Neural progenitor cell (in vitro differentiated cells): ENCODE measurements at regions not wholly inside any gene's neighbourhood (a gene's known extent, or its start where the extent isn't known, plus 50 kb on each side); places are given as distances from the start of the nearest gene placed in this dataset.

Experiments
- DNase-seq: peaks from one replicate; pipeline ENCODE4 v3.0.0-alpha.2; 2016; ENCODE audit warnings: low spot score
- H2AFZ ChIP-seq: fragments of 200-600 bp; sonication (generic); replicated peaks from 2 replicates; pipeline ENCODE4 v1.6.1; 2016; ENCODE audit warnings: antibody characterized with exemption
- H3F3A ChIP-seq: fragments of 200-600 bp; sonication (generic); 2 replicates; pipeline ENCODE4 v1.6.1; 2016; ENCODE audit warnings: antibody characterized with exemption, low read depth
- H3K27ac ChIP-seq: fragments of 200-600 bp; sonication (generic); 2 replicates; pipeline ENCODE4 v1.5.1; 2016; ENCODE audit warnings: mild to moderate bottlenecking
- H3K27me3 ChIP-seq: fragments of 200-600 bp; sonication (generic); 2 replicates; pipeline ENCODE4 v1.6.1; 2016; ENCODE audit warnings: mild to moderate bottlenecking, moderate library complexity
- H3K36me3 ChIP-seq: fragments of 200-600 bp; sonication (generic); 2 replicates; pipeline ENCODE4 v1.5.1; 2016
- H3K4me1 ChIP-seq: fragments of 200-600 bp; sonication (generic); 2 replicates; pipeline ENCODE4 v1.6.1; 2016; ENCODE audit warnings: mixed run types
- H3K4me2 ChIP-seq: fragments of 200-600 bp; sonication (generic); 2 replicates; pipeline ENCODE4 v1.6.1; 2016
- H3K4me3 ChIP-seq: fragments of 200-600 bp; sonication (generic); 2 replicates; pipeline ENCODE4 v1.5.1; 2016
- H3K79me2 ChIP-seq: fragments of 200-600 bp; sonication (generic); 2 replicates; pipeline ENCODE4 v1.6.1; 2016; ENCODE audit warnings: low read depth
- H3K9ac ChIP-seq: fragments of 200-600 bp; sonication (generic); 2 replicates; pipeline ENCODE4 v1.6.1; 2016
- H3K9me3 ChIP-seq: fragments of 200-600 bp; sonication (generic); 2 replicates; pipeline ENCODE4 v1.5.1; 2016; ENCODE audit warnings: low read depth
- H4K20me1 ChIP-seq: fragments of 200-600 bp; sonication (generic); 2 replicates; pipeline ENCODE4 v1.6.1; 2016; ENCODE audit warnings: low read depth
- H3K27ac Mint-ChIP-seq: 3 replicates; pipeline ENCODE4 v1.8.0; 2021; ENCODE audit warnings: mixed read lengths
- H3K27me3 Mint-ChIP-seq: 2 replicates; pipeline ENCODE4 v1.8.0; 2022; ENCODE audit warnings: low read depth, mild to moderate bottlenecking, inconsistent platforms, moderate library complexity, mixed read lengths; ENCODE audit not compliant: insufficient read depth
- H3K36me3 Mint-ChIP-seq: 3 replicates; pipeline ENCODE4 v1.8.0; 2021; ENCODE audit warnings: mixed read lengths
- H3K4me1 Mint-ChIP-seq: 3 replicates; pipeline ENCODE4 v1.8.0; 2021; ENCODE audit warnings: mixed read lengths
- H3K4me3 Mint-ChIP-seq: 3 replicates; pipeline ENCODE4 v1.8.0; 2021; ENCODE audit warnings: mild to moderate bottlenecking, moderate library complexity, mixed read lengths
- H3K9me3 Mint-ChIP-seq: 3 replicates; pipeline ENCODE4 v1.8.0; 2020; ENCODE audit warnings: mixed read lengths
- EZH2 ChIP-seq: fragments of 200-600 bp; sonication (generic); IDR thresholded peaks from 2 replicates; pipeline ENCODE4 v1.6.1; 2017; ENCODE audit warnings: antibody characterized with exemption, mild to moderate bottlenecking, moderate library complexity
- EZH2phosphoT487 ChIP-seq: fragments of 200-600 bp; sonication (generic); IDR thresholded peaks from 2 replicates; pipeline ENCODE4 v1.6.1; 2017; ENCODE audit warnings: antibody characterized with exemption
- TF ChIP-seq, protein P1 (sequence below): fragments of 200-600 bp; sonication (generic); IDR thresholded peaks from 2 replicates; pipeline ENCODE4 v1.5.1; 2017; ENCODE audit warnings: antibody characterized with exemption, mild to moderate bottlenecking

DNA sequence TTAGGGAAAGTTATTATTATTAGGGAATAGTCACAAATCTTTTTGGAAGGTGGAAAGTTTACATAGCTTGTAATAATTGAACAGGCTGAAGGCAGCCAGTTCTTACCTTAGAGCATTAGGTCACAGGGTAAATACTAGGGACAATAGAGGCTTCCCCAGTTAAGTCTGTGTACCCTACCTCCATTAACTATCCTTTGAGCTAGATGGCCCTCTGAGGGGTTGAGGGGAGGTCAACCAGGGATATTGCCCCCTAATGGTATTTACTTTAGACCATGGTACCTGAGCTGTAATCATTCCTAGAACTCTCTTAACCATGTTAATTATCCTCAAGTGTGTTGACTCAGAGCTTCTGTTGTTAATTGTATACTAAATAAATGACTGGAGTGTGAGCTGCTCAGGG is 120.5 kb upstream of the SCN7A start:
- Mint-ChIP-seq H3K27me3 (peaks cover 2% of the 10 kb centered on the region), H3K36me3 (no peaks in the 10 kb centered on the region), H3K4me1 (peaks cover 14% of the 10 kb centered on the region), H3K9me3 (peaks cover 3% of the 10 kb centered on the region), H3K4me3 (no peak overlapping the region), H3K27ac (no peak overlapping the region)
- DNase-seq: no peak
- peaks cover 12% of the 10 kb centered on the region for H3F3A ChIP-seq
- no peaks in the 10 kb centered on the region for H3K9me3 ChIP-seq
- H3K4me1 ChIP-seq: peaks cover 17% of the 10 kb centered on the region
- no peaks in the 10 kb centered on the region for H3K36me3 ChIP-seq
- H4K20me1 ChIP-seq: no peaks in the 10 kb centered on the region
- H3K79me2 ChIP-seq: no peaks in the 10 kb centered on the region
- H3K4me3 ChIP-seq: peak overlapping the region; percentile 13
- H3K27me3 ChIP-seq: no peaks in the 10 kb centered on the region
- H2AFZ ChIP-seq: no peak overlapping the region
- no peak overlapping the region for H3K27ac ChIP-seq
- no peak overlapping the region for H3K4me2 ChIP-seq
- no peak overlapping the region for H3K9ac ChIP-seq
- TF ChIP-seq EZH2: no peak

DNA sequence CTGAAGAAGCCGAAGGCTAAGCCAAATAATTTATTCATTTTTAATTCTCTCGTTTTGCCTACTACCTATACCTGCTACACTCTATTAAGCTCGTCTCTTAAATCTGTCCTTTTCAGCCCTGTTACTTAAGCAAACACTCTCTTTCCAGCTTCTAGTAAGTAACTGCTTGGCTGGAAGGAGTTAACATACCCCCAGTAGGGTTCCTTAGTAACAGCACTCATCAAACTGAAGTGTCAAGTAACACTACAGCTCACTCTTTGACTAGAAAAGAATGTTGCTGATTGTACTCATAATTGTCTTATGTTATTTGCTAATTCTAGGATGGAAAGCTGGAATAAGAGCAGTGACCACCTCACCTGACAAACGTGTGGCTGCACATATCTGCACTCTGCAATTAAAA is 120.0 kb upstream of the SCN7A start:
- Histone ChIP-seq H3K36me3 (no peaks in the 10 kb centered on the region), H3K79me2 (no peaks in the 10 kb centered on the region), H3K9me3 (no peaks in the 10 kb centered on the region), H3K4me1 (peaks cover 17% of the 10 kb centered on the region), H3K27me3 (no peaks in the 10 kb centered on the region), H3K4me2 (peak overlapping the region; percentile 15), H3K27ac (no peak overlapping the region), H3F3A (peaks cover 12% of the 10 kb centered on the region), H2AFZ (peak overlapping the region; percentile 14), H3K9ac (no peak overlapping the region), H3K4me3 (peak overlapping the region; percentile 13), H4K20me1 (no peaks in the 10 kb centered on the region)
- Mint-ChIP-seq H3K27ac (no peak overlapping the region), H3K9me3 (peaks cover 3% of the 10 kb centered on the region), H3K4me3 (no peak overlapping the region), H3K27me3 (peaks cover 5% of the 10 kb centered on the region), H3K4me1 (peaks cover 14% of the 10 kb centered on the region), H3K36me3 (no peaks in the 10 kb centered on the region)
- DNase-seq: peak; percentile 42
- TF ChIP-seq EZH2 (no peak), EZH2phosphoT487 (no peak)
- TF ChIP-seq, protein P1, sequence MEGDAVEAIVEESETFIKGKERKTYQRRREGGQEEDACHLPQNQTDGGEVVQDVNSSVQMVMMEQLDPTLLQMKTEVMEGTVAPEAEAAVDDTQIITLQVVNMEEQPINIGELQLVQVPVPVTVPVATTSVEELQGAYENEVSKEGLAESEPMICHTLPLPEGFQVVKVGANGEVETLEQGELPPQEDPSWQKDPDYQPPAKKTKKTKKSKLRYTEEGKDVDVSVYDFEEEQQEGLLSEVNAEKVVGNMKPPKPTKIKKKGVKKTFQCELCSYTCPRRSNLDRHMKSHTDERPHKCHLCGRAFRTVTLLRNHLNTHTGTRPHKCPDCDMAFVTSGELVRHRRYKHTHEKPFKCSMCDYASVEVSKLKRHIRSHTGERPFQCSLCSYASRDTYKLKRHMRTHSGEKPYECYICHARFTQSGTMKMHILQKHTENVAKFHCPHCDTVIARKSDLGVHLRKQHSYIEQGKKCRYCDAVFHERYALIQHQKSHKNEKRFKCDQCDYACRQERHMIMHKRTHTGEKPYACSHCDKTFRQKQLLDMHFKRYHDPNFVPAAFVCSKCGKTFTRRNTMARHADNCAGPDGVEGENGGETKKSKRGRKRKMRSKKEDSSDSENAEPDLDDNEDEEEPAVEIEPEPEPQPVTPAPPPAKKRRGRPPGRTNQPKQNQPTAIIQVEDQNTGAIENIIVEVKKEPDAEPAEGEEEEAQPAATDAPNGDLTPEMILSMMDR: no peak

DNA sequence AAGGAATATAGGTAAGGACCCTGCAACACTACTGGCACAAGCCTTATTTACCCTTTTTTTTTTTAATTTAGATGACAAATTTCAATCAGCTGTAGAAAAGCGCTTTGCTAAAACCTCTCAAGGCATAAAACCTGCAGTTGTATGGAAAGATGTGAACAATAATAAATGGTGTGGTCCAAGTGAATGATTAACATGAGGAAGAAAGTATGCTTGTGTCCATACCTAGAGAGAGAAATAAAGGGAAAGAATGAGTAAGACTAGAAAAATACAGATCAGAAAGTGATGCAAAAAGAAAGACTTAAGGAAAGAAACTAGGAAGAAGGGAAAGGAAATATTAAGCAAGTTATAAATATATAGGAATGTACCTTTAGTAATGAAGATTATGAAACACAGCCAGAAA is 119.2 kb upstream of the SCN7A start:
- Mint-ChIP-seq H3K4me1 (peaks cover 14% of the 10 kb centered on the region), H3K27ac (no peak overlapping the region), H3K27me3 (peaks cover 5% of the 10 kb centered on the region), H3K36me3 (no peaks in the 10 kb centered on the region), H3K9me3 (no peaks in the 10 kb centered on the region), H3K4me3 (no peak overlapping the region)
- H3K9ac ChIP-seq: no peak overlapping the region
- no peak for DNase-seq
- no peaks in the 10 kb centered on the region for H4K20me1 ChIP-seq
- no peaks in the 10 kb centered on the region for H3K9me3 ChIP-seq
- no peak overlapping the region for H3K27ac ChIP-seq
- peaks cover 12% of the 10 kb centered on the region for H3F3A ChIP-seq
- H2AFZ ChIP-seq: no peak overlapping the region
- H3K4me3 ChIP-seq: no peak overlapping the region
- H3K4me1 ChIP-seq: peaks cover 17% of the 10 kb centered on the region
- TF ChIP-seq EZH2phosphoT487: no peak
- TF ChIP-seq, protein P1: no peak
- no peak overlapping the region for H3K4me2 ChIP-seq
- no peaks in the 10 kb centered on the region for H3K79me2 ChIP-seq
- H3K36me3 ChIP-seq: no peaks in the 10 kb centered on the region
- no peaks in the 10 kb centered on the region for H3K27me3 ChIP-seq

DNA sequence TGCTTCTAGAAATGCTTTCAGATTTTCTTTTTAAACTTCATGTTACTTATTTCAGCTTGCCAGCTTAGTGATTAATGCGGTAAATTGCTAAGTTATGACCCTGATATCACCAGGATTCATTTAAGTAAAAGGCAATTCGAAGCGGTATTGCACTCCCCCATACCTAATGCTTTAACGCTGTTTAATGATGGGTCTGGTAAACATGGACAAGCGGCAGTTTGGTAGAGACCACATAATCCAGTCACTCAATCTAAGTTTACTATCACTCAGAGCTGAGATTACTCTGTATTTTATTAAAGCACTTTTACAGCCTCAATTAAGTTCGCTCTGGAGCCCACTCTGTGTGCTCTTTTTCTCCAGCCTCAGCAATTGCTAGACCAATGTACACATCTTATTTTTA is 118.2 kb upstream of the SCN7A start:
- Histone ChIP-seq H3K4me1 (peaks cover 17% of the 10 kb centered on the region), H3K36me3 (no peaks in the 10 kb centered on the region), H3K4me2 (no peak overlapping the region), H3K27ac (no peak overlapping the region), H4K20me1 (no peaks in the 10 kb centered on the region), H3K4me3 (no peak overlapping the region), H3K9ac (no peak overlapping the region), H2AFZ (no peak overlapping the region), H3K27me3 (no peaks in the 10 kb centered on the region), H3F3A (peaks cover 12% of the 10 kb centered on the region), H3K79me2 (no peaks in the 10 kb centered on the region), H3K9me3 (no peaks in the 10 kb centered on the region)
- no peak for DNase-seq
- Mint-ChIP-seq H3K9me3 (no peaks in the 10 kb centered on the region), H3K36me3 (no peaks in the 10 kb centered on the region), H3K27me3 (peaks cover 5% of the 10 kb centered on the region), H3K4me3 (no peak overlapping the region), H3K27ac (no peak overlapping the region), H3K4me1 (peaks cover 14% of the 10 kb centered on the region)
- TF ChIP-seq EZH2 (no peak), EZH2phosphoT487 (no peak)
- TF ChIP-seq, protein P1: no peak
